ENCODE measurements at regions not wholly inside any gene's neighbourhood (a gene's known extent, or its start where the extent isn't known, plus 50 kb on each side); places are given as distances from the start of the nearest gene placed in this dataset.

DNA sequence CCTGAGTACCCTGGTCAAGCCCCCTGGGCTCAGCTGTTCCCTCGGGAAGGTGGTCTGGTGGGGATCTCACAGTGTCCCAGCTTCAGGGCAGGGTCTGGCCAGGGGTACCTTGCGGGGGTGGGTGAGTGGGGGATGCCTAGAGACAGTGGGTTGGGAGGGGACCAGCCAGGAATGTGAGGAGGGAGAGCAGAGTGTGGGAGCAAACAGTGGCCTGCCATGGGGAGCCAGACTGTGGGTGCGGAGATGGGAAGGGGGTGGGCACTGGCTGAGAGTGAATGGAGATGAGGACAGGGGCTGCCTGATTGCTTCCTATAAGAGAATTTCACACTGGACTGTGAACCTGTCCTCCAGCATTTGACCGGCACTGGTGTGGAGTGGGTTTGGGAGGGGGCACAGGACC is 95.1 kb downstream of the VEGFA start:
- DNase-seq (ENCODE audit: low spot score), result no peak
- no peaks in the 10 kb centered on the region for H3K36me3 ChIP-seq
- H3K27ac ChIP-seq, result no peak overlapping the region
- no peaks in the 10 kb centered on the region for H3K9me3 ChIP-seq
- intact Hi-C loops (cut with DNase I), result no loop called here
- TF ChIP-seq POLR2AphosphoS5 (IDR thresholded peaks at IDR 0.05) (no peak), POLR2A (IDR thresholded peaks at IDR 0.05) (no peak)
- TF ChIP-seq, protein P1, sequence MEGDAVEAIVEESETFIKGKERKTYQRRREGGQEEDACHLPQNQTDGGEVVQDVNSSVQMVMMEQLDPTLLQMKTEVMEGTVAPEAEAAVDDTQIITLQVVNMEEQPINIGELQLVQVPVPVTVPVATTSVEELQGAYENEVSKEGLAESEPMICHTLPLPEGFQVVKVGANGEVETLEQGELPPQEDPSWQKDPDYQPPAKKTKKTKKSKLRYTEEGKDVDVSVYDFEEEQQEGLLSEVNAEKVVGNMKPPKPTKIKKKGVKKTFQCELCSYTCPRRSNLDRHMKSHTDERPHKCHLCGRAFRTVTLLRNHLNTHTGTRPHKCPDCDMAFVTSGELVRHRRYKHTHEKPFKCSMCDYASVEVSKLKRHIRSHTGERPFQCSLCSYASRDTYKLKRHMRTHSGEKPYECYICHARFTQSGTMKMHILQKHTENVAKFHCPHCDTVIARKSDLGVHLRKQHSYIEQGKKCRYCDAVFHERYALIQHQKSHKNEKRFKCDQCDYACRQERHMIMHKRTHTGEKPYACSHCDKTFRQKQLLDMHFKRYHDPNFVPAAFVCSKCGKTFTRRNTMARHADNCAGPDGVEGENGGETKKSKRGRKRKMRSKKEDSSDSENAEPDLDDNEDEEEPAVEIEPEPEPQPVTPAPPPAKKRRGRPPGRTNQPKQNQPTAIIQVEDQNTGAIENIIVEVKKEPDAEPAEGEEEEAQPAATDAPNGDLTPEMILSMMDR (IDR thresholded peaks at IDR 0.05), result no peak
- H3K27me3 ChIP-seq (replicated peaks; ENCODE audit: insufficient read depth), result no peaks in the 10 kb centered on the region
- no peaks in the 10 kb centered on the region for H3K4me1 ChIP-seq (replicated peaks)
- WGBS, result 95% methylated on average over 4 of the region's 4 CpGs
- no peak overlapping the region for H3K4me3 ChIP-seq

DNA sequence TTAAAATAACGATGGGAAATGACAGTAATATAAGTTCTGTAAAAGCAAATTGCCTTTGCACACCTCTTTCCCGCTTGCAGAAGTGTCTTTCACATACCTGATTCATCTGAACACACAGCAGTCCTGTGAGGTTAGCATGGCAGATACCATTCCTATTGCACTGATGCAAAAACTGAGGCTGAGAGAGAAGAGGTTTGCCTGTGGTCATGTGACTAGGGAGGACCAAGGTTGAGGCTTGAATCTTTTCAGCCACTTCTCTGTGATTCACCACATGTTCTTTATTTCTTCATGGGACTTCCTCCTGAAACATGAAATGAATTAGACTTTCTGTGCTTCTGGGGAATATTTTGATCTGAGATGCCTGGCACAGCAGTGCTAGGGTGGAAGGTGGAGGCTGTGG is 92.9 kb downstream of the VEGFA start:
- WGBS, result 79% methylated on average over 2 of the region's 2 CpGs
- Histone ChIP-seq H3K27ac (no peak overlapping the region), H3K27me3 (replicated peaks; ENCODE audit: insufficient read depth) (no peaks in the 10 kb centered on the region), H3K36me3 (no peaks in the 10 kb centered on the region), H3K4me1 (replicated peaks) (no peaks in the 10 kb centered on the region), H3K9me3 (no peaks in the 10 kb centered on the region), H3K4me3 (no peak overlapping the region)
- TF ChIP-seq POLR2AphosphoS5 (IDR thresholded peaks at IDR 0.05) (no peak), POLR2A (IDR thresholded peaks at IDR 0.05) (no peak)
- TF ChIP-seq, protein P1 (IDR thresholded peaks at IDR 0.05), result no peak
- intact Hi-C loops (cut with DNase I), result no loop called here
- no peak for DNase-seq (ENCODE audit: low spot score)

DNA sequence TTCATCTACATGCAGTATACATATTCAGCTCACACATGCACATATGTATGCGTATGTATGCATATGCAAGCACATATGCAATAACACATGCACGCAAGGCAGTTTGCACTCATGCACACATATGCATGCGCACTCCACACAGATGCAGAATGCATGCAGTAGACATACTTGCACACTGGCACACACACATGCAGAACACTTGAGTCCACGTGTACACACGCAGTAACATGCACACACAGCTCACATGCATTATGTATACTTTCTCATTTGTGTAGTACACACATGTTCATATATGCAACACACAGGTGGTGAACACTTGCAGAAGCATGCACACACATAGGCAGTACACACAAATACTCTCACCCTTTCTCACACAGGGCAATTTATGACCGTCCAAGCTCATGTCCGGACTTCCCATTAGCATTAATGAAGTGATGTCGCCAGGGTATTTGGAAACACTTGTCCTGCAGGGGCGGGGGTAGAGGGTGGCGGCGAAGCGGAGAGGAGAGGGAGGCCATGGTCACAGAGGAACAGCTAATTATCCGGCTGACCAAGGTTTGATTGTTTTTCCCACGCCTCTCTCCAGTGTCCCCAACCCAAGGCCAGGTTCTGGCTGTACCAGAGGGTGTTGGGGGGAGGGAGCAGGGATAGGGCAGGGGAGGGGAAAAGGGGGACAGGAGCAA is 91.3 kb downstream of the VEGFA start:
- intact Hi-C loops (cut with DNase I), result no loop called here
- DNase-seq (ENCODE audit: low spot score), result no peak
- Histone ChIP-seq H3K36me3 (no peaks in the 10 kb centered on the region), H3K27ac (no peak overlapping the region), H3K4me1 (replicated peaks) (no peaks in the 10 kb centered on the region), H3K27me3 (replicated peaks; ENCODE audit: insufficient read depth) (no peaks in the 10 kb centered on the region), H3K4me3 (no peak overlapping the region), H3K9me3 (no peaks in the 10 kb centered on the region)
- TF ChIP-seq POLR2AphosphoS5 (IDR thresholded peaks at IDR 0.05) (no peak), POLR2A (IDR thresholded peaks at IDR 0.05) (no peak)
- TF ChIP-seq, protein P1 (IDR thresholded peaks at IDR 0.05), result no peak
- 82% methylated on average over 14 of the region's 14 CpGs for WGBS

DNA sequence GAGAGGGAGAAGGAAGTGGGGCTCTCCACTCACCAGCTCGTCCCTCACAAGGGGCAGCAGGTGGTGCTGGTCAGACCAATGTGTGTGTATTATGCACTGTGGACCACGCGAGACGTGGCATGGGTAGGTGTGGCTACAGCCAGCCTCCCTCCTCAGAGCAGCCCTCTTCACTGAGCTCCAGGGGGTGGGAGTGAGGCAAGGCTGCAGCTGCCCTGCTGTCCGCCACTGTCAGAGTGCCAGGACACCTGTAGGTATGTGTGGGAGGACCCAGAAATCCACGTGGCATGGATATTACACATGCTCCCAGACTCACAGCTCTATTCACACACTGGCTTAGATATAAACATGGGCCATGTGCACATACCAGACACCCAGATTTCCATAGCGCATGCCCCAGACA is 90.3 kb downstream of the VEGFA start:
- no peaks in the 10 kb centered on the region for H3K27me3 ChIP-seq (replicated peaks; ENCODE audit: insufficient read depth)
- intact Hi-C loops (cut with DNase I), result no loop called here
- H3K36me3 ChIP-seq, result no peaks in the 10 kb centered on the region
- TF ChIP-seq, protein P1 (IDR thresholded peaks at IDR 0.05), result no peak
- TF ChIP-seq POLR2AphosphoS5 (IDR thresholded peaks at IDR 0.05), result no peak
- no peaks in the 10 kb centered on the region for H3K4me1 ChIP-seq (replicated peaks)
- no peak for DNase-seq (ENCODE audit: low spot score)
- 66% methylated on average over 7 of the region's 7 CpGs for WGBS
- H3K9me3 ChIP-seq, result no peaks in the 10 kb centered on the region
- H3K27ac ChIP-seq, result no peak overlapping the region
- H3K4me3 ChIP-seq, result no peak overlapping the region

DNA sequence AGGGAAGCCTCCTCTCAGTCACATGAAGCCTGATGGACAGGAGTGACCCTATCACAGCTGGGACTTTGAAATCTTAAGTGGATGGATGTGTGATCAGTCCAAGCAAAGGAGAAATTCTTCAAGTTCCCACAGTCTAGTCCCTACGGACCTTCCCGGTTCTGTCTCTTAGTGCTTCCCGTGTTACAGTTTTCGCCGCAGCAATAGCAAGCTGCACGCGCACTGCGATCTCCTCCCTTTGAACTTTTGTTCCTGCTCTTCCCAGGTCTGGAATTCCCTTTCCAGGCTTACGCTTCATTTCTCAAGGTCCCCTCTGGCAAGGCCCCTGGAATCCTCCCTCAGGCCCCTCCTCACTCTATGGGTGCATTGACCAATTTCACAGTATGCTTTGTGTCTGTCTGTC is 89.2 kb downstream of the VEGFA start:
- Histone ChIP-seq H3K36me3 (no peaks in the 10 kb centered on the region), H3K9me3 (no peaks in the 10 kb centered on the region), H3K4me3 (no peak overlapping the region), H3K4me1 (replicated peaks) (no peaks in the 10 kb centered on the region), H3K27me3 (replicated peaks; ENCODE audit: insufficient read depth) (no peaks in the 10 kb centered on the region), H3K27ac (no peak overlapping the region)
- 91% methylated on average over 9 of the region's 9 CpGs for WGBS
- TF ChIP-seq POLR2A (IDR thresholded peaks at IDR 0.05), result no peak
- no peak for TF ChIP-seq POLR2AphosphoS5 (IDR thresholded peaks at IDR 0.05)
- TF ChIP-seq, protein P1 (IDR thresholded peaks at IDR 0.05), result no peak
- DNase-seq (ENCODE audit: low spot score), result no peak
- intact Hi-C loops (cut with DNase I), result no loop called here

Data from prostate gland (tissue), 2 donors.